Upper lobe of left lung (tissue), 6 donors: ENCODE measurements at regions not wholly inside any gene's neighbourhood (a gene's known extent, or its start where the extent isn't known, plus 50 kb on each side); places are given as distances from the start of the nearest gene placed in this dataset.
A peak's percentile ranks its signal among the peaks of the same experiment; 100 is the strongest.

ENCODE experiments used
- ATAC-seq, 2 donors: fragments of 200-7000 bp; cut with Tn5 transposase; one replicate each; pipeline ENCODE4 v1.9.1; 2022; ENCODE audit warnings: mild to moderate bottlenecking in 2 of 2, moderate library complexity in 2 of 2; ENCODE audit not compliant: low FRiP score in 2 of 2
- DNase-seq, 2 donors: peaks; one replicate each; pipeline ENCODE4 v3.0.0-alpha.2; 2019 to 2020
- H3K27ac ChIP-seq, 4 donors: fragments of 200-600 bp; sonication (generic); one replicate each; pipeline ENCODE4 v1.5.1; 2016 to 2019
- H3K27me3 ChIP-seq, 4 donors: fragments of 200-600 bp; sonication (generic); one replicate each; pipeline ENCODE4 v1.5.1; 2017 to 2019
- H3K36me3 ChIP-seq, 4 donors: fragments of 200-600 bp; sonication (generic); one replicate each; pipeline ENCODE4 v1.5.1; 2016 to 2019
- H3K4me1 ChIP-seq, 4 donors: fragments of 200-600 bp; sonication (generic); one replicate each; pipeline ENCODE4 v1.5.1; 2018 to 2019
- H3K4me3 ChIP-seq, 4 donors: fragments of 200-600 bp; sonication (generic); one replicate each; pipeline ENCODE4 v1.5.1; 2017 to 2019; ENCODE audit warnings: mild to moderate bottlenecking in 2 of 4, moderate library complexity in 1 of 4
- H3K9me3 ChIP-seq, 4 donors: fragments of 200-600 bp; sonication (generic); one replicate each; pipeline ENCODE4 v1.5.1; 2018 to 2019
- CTCF ChIP-seq, 6 experiments: fragments of 450-650 bp in 4 of 6; fragments of 200-600 bp in 2 of 6; sonication (generic) in 2 of 6; IDR thresholded peaks; one replicate each; pipeline ENCODE4 v1.5.1; 2016 to 2019; ENCODE audit warnings: antibody characterized with exemption in 6 of 6
- EP300 ChIP-seq, 4 donors: sonication (generic); formaldehyde crosslinking; IDR thresholded peaks; one replicate each; pipeline ENCODE4 v1.5.1; 2017; ENCODE audit warnings: antibody characterized with exemption in 4 of 4, control low read depth in 2 of 4
- POLR2A ChIP-seq, 4 donors: fragments of 450-650 bp; IDR thresholded peaks; one replicate each; pipeline ENCODE4 v1.5.1; 2016 to 2017; ENCODE audit warnings: antibody characterized with exemption in 4 of 4, mild to moderate bottlenecking in 2 of 4
- POLR2AphosphoS5 ChIP-seq, 2 donors: sonication (generic); formaldehyde crosslinking; IDR thresholded peaks; one replicate each; pipeline ENCODE4 v1.5.1; 2017; ENCODE audit warnings: antibody characterized with exemption in 2 of 2
- WGBS, 2 donors: methylation state at CpG; one replicate each; pipeline ENCODE4 v1.1.5; 2017 to 2018; 5-methylcytosine and 5-hydroxymethylcytosine counted together
- donor health status: DM: no; HTN: no; CAD: no; lungs with moderate emphysema.
- donor health status: DM: no; HTN: yes; CAD: no; lungs with severe emphysema.

DNA sequence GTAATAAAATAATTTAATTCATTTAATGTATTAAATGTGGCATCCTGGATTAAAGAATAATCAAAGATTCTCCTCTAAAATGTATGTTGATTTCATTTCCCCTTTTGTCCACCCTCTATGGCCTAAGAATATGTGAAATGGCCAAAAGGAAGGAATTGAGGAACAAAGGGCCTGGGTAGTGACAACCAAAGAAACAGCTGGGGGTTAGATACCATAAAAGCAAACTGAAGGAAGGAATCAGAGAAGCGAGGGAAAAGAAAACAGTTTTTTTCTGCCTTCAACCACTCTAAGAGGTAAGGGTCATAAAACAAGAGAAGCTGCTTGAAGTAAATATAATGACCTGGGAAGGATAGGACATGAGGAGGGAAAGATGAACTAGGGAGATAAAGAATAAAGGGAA, 139.3 kb downstream of the FAM76B start:
- Histone ChIP-seq H3K27ac (no peak overlapping the region), H3K4me3 (no peak overlapping the region), H3K4me1 (peaks cover 0 to 6% (median 2%) of the 10 kb centered on the region in 4 donors), H3K9me3 (peaks cover 0 to 4% (median 0%) of the 10 kb centered on the region in 4 donors), H3K36me3 (no peaks in the 10 kb centered on the region), H3K27me3 (no peaks in the 10 kb centered on the region)
- DNase-seq, result no peak
- ATAC-seq, result no peak
- WGBS, 2 donors, result 67 to 74% methylated on average over 1 of the region's 1 CpG
- TF ChIP-seq POLR2AphosphoS5 (IDR thresholded peaks at IDR 0.05) (no peak), CTCF (IDR thresholded peaks at IDR 0.05) (no peak), EP300 (IDR thresholded peaks at IDR 0.05) (no peak), POLR2A (IDR thresholded peaks at IDR 0.05) (no peak)

- Histone ChIP-seq H3K27ac (peak overlapping the region; percentile 11 to 49 (median 18)), H3K4me3 (no peak overlapping the region), H3K4me1 (peaks cover 0 to 6% (median 2%) of the 10 kb centered on the region in 4 donors), H3K27me3 (no peaks in the 10 kb centered on the region), H3K36me3 (no peaks in the 10 kb centered on the region), H3K9me3 (peaks cover 0 to 4% (median 0%) of the 10 kb centered on the region in 4 donors)
- TF ChIP-seq POLR2AphosphoS5 (IDR thresholded peaks at IDR 0.05) (no peak), CTCF (IDR thresholded peaks at IDR 0.05) (no peak), EP300 (IDR thresholded peaks at IDR 0.05) (no peak), POLR2A (IDR thresholded peaks at IDR 0.05) (no peak)
- DNase-seq (no peak), ATAC-seq (no peak)
- WGBS, 2 donors, result 58 to 64% methylated on average over 2 of the region's 2 CpGs
These were observed 141.7 kb downstream of the FAM76B start for GRCh38 chr11:95647871-95648270.

DNA sequence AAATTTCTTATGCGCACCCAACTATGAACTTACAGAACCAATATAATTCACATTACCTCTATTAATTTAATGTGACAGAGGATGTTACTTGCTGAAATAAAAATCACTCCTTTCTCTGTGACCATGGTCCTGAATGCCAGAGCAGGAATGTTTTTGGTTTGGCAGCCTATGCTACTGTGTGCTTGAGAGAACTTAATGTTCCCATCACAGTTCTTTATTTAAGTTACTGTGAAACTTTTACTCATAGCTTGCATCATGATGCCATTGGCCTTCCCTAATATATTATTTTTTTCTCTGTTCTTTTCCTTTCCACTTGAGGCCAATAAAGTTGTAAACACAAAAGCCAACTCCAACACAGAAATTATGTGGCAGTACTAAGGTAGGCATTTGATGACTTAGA, 142.2 kb downstream of the FAM76B start:
- no peaks in the 10 kb centered on the region for H3K27me3 ChIP-seq
- H3K36me3 ChIP-seq, result no peaks in the 10 kb centered on the region
- WGBS, 2 donors, result 100% methylated on average over 1 of the region's 1 CpG
- peaks cover 0 to 4% (median 0%) of the 10 kb centered on the region in 4 donors for H3K9me3 ChIP-seq
- H3K4me3 ChIP-seq, result no peak overlapping the region
- H3K27ac ChIP-seq, result peak overlapping the region; percentile 11 to 49 (median 31)
- DNase-seq (no peak), ATAC-seq (peak in 1 of 2 donors; percentile 32)
- TF ChIP-seq CTCF (IDR thresholded peaks at IDR 0.05) (no peak), POLR2A (IDR thresholded peaks at IDR 0.05) (no peak), POLR2AphosphoS5 (IDR thresholded peaks at IDR 0.05) (no peak), EP300 (IDR thresholded peaks at IDR 0.05) (no peak)
- peaks cover 0 to 6% (median 2%) of the 10 kb centered on the region in 4 donors for H3K4me1 ChIP-seq

DNA sequence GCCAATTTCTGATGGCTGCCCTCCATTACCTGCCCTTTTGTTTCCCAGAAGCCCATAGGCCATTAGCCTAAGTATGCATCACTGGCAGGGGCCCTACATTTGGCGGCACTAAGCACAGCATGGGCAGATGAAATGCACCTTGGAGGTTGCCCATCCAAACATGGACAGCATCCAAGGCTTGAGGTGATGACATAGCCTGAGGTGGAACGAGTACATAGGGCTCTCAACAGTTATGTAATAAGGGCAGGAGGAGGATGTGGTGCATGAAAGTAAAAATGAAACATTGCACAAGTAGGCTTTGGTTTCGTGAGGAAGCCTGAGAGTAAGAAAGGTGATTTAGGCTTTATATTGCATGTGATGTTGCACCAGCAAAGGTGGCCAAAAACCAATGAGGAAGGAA, 148.1 kb downstream of the FAM76B start:
- Histone ChIP-seq H3K27ac (no peak overlapping the region), H3K27me3 (no peaks in the 10 kb centered on the region), H3K4me1 (peaks cover 0 to 5% (median 0%) of the 10 kb centered on the region in 4 donors), H3K4me3 (no peak overlapping the region), H3K9me3 (peaks cover 0 to 3% (median 0%) of the 10 kb centered on the region in 4 donors), H3K36me3 (no peaks in the 10 kb centered on the region)
- DNase-seq (peak in 1 of 2 donors; percentile 79), ATAC-seq (peak; percentile 42 to 61)
- no peak for TF ChIP-seq CTCF (IDR thresholded peaks at IDR 0.05)
- peak in 1 of 2 donors; percentile 36 for TF ChIP-seq POLR2AphosphoS5 (IDR thresholded peaks at IDR 0.05)
- 55% methylated on average over 3 of the region's 3 CpGs for WGBS, 2 donors

DNA sequence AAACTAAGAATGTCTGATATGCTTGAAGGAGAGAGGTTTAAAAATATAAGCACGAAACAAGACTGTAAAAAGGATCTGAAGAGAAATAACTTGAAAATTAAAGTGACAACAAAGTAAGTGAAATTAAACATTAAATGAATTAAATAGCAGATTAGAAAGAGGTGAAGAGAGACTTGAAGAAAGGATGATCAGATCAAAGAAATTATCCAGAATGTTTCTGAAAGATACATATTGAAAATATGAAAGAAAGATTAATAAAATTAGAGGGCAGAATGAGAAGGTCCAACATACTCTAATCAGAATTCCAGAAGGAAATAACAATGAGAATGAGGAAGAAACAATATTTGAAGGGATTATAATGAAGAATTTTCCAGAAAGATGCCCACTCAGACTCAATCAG, 151.1 kb downstream of the FAM76B start:
- no peaks in the 10 kb centered on the region for H3K36me3 ChIP-seq
- DNase-seq (no peak), ATAC-seq (no peak)
- no peak for TF ChIP-seq POLR2AphosphoS5 (IDR thresholded peaks at IDR 0.05)
- TF ChIP-seq CTCF (IDR thresholded peaks at IDR 0.05), result no peak
- TF ChIP-seq EP300 (IDR thresholded peaks at IDR 0.05), result no peak
- TF ChIP-seq POLR2A (IDR thresholded peaks at IDR 0.05), result no peak
- H3K27ac ChIP-seq, result no peak overlapping the region
- H3K4me3 ChIP-seq, result no peak overlapping the region
- 89 to 93% methylated on average over 1 of the region's 1 CpG for WGBS, 2 donors
- no peaks in the 10 kb centered on the region for H3K9me3 ChIP-seq
- peaks cover 0 to 5% (median 0%) of the 10 kb centered on the region in 4 donors for H3K4me1 ChIP-seq
- H3K27me3 ChIP-seq, result no peaks in the 10 kb centered on the region
